ENCODE measurements at regions not wholly inside any gene's neighbourhood (a gene's known extent, or its start where the extent isn't known, plus 50 kb on each side); places are given as distances from the start of the nearest gene placed in this dataset.
A peak's percentile ranks its signal among the peaks of the same experiment; 100 is the strongest.

DNA sequence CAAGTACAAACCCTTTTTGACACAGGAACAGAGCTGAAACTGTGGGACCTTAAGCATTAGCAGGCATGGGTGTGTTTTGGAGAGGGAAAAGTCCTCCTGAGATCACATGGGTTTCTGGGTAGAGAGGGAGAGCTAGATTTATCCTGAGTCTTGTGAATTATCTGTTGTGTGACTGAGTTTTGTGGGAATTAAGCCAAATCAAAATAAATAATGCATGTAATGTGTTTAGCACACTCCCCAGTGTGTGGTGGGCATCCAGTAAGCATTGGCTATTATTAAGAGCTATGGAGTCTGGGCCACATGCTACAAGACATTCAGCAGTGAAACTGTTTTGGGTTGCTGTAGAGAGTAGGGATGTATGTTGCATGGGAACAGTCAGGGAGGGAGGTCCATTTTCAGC lies 75.3 kb upstream of the JAG1 start:
- no peak overlapping the region for H3K23ac ChIP-seq (ENCODE audit: low read length in 2 of 2)
- no peak overlapping the region for H3K4me3 ChIP-seq (ENCODE audit: insufficient read depth in 1 of 2, low read depth in 1 of 2, low read length in 2 of 2)
- no peak overlapping the region for H2BK5ac ChIP-seq (ENCODE audit: low read depth, low read length, poor library complexity, severe bottlenecking)
- no peaks in the 10 kb centered on the region for H3K4me1 ChIP-seq (ENCODE audit: control insufficient read depth, insufficient read depth, low read depth, low read length)
- no peaks in the 10 kb centered on the region for H3K9me3 ChIP-seq (ENCODE audit: control insufficient read depth, low read length)
- H3K27ac ChIP-seq (ENCODE audit: low read length, poor library complexity, severe bottlenecking) = no peak overlapping the region
- H2BK15ac ChIP-seq (ENCODE audit: low read depth, poor library complexity, severe bottlenecking) = no peak overlapping the region
- no peak overlapping the region for H2BK12ac ChIP-seq (ENCODE audit: low read length in 2 of 2)
- H3K4me2 ChIP-seq (ENCODE audit: low read length, poor library complexity, severe bottlenecking) = no peak overlapping the region
- no peak overlapping the region for H3K9ac ChIP-seq (ENCODE audit: low read length)
- H2AK5ac ChIP-seq (ENCODE audit: low read length, severe bottlenecking) = no peak overlapping the region
- no peaks in the 10 kb centered on the region for H3K27me3 ChIP-seq (ENCODE audit: control insufficient read depth in 1 of 2, insufficient read depth in 1 of 2, low read length in 2 of 2)
- no peaks in the 10 kb centered on the region for H3K36me3 ChIP-seq (ENCODE audit: control insufficient read depth in 1 of 2, insufficient read depth in 2 of 2, low read depth in 1 of 2, low read length in 2 of 2)
- no peak overlapping the region for H4K91ac ChIP-seq (ENCODE audit: low read length)
- no peak overlapping the region for H3K4ac ChIP-seq (ENCODE audit: low read depth in 1 of 2, low read length in 2 of 2)
- H2BK120ac ChIP-seq (ENCODE audit: low read depth, low read length) = no peak overlapping the region
- no peak overlapping the region for H2AFZ ChIP-seq (ENCODE audit: low read depth, low read length)
- no peaks in the 10 kb centered on the region for H3K79me1 ChIP-seq (replicated peaks; ENCODE audit: low read length, poor library complexity, severe bottlenecking)
- no peak for DNase-seq
- H4K8ac ChIP-seq (ENCODE audit: low read length) = no peak overlapping the region
- H3K14ac ChIP-seq (ENCODE audit: low read length in 2 of 2) = peak overlapping the region in 1 of 2 experiments; percentile 66
- H3K18ac ChIP-seq (ENCODE audit: low read depth in 1 of 2, low read length in 2 of 2) = no peak overlapping the region

DNA sequence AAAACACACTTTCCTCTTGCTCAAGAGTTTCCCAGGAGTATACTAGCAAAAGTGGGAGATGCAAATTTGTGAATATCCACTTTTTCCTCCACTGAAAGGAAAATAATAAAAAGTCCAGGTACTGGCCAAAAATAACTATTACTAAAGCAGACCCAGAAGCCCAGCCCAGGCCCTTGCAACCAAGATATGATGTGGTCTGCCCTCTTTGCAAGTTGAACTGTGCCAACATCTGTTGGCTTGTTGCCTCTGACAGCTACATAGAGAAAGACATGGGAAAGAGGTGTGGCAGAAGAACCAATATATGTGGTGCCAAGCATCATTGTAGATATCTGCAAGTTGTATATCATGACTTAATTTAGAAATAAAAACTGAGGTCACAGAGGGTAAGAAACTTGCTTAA lies 78.4 kb upstream of the JAG1 start:
- H3K27me3 ChIP-seq (ENCODE audit: control insufficient read depth in 1 of 2, insufficient read depth in 1 of 2, low read length in 2 of 2) = no peaks in the 10 kb centered on the region
- no peak overlapping the region for H4K91ac ChIP-seq (ENCODE audit: low read length)
- H3K79me1 ChIP-seq (replicated peaks; ENCODE audit: low read length, poor library complexity, severe bottlenecking) = no peaks in the 10 kb centered on the region
- no peak overlapping the region for H3K4ac ChIP-seq (ENCODE audit: low read depth in 1 of 2, low read length in 2 of 2)
- H3K14ac ChIP-seq (ENCODE audit: low read length in 2 of 2) = no peak overlapping the region
- H2BK12ac ChIP-seq (ENCODE audit: low read length in 2 of 2) = no peak overlapping the region
- H3K36me3 ChIP-seq (ENCODE audit: control insufficient read depth in 1 of 2, insufficient read depth in 2 of 2, low read depth in 1 of 2, low read length in 2 of 2) = no peaks in the 10 kb centered on the region
- no peak for DNase-seq
- H2BK120ac ChIP-seq (ENCODE audit: low read depth, low read length) = no peak overlapping the region
- H3K23ac ChIP-seq (ENCODE audit: low read length in 2 of 2) = no peak overlapping the region
- no peak overlapping the region for H2AFZ ChIP-seq (ENCODE audit: low read depth, low read length)
- no peaks in the 10 kb centered on the region for H3K4me1 ChIP-seq (ENCODE audit: control insufficient read depth, insufficient read depth, low read depth, low read length)
- no peak overlapping the region for H3K4me2 ChIP-seq (ENCODE audit: low read length, poor library complexity, severe bottlenecking)
- H3K9me3 ChIP-seq (ENCODE audit: control insufficient read depth, low read length) = no peaks in the 10 kb centered on the region
- H3K4me3 ChIP-seq (ENCODE audit: insufficient read depth in 1 of 2, low read depth in 1 of 2, low read length in 2 of 2) = no peak overlapping the region
- no peak overlapping the region for H2BK5ac ChIP-seq (ENCODE audit: low read depth, low read length, poor library complexity, severe bottlenecking)
- H3K18ac ChIP-seq (ENCODE audit: low read depth in 1 of 2, low read length in 2 of 2) = no peak overlapping the region
- no peak overlapping the region for H4K8ac ChIP-seq (ENCODE audit: low read length)
- H3K9ac ChIP-seq (ENCODE audit: low read length) = no peak overlapping the region
- H3K27ac ChIP-seq (ENCODE audit: low read length, poor library complexity, severe bottlenecking) = no peak overlapping the region
- H2BK15ac ChIP-seq (ENCODE audit: low read depth, poor library complexity, severe bottlenecking) = no peak overlapping the region
- H2AK5ac ChIP-seq (ENCODE audit: low read length, severe bottlenecking) = no peak overlapping the region

DNA sequence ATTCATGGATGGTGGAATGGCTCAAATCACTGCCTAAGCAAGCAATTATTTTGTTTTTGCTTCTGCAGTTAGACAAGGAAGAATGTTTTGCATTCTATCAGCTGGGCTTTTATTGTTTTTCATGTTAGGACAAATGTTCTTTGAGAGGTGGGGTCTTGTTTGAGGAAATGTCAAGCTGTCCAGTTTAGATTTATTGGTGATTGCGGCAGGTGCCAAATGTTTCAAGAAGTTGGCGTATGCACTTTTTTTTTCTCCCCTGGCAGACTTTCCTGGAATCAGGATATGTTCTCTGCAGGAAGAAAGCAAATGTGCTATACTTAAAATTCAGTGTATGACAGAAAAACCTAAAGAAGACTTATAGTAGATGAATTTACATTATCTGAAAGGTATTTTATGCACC lies 81.0 kb upstream of the JAG1 start:
- Histone ChIP-seq H3K4me1 (ENCODE audit: control insufficient read depth, insufficient read depth, low read depth, low read length) (no peaks in the 10 kb centered on the region), H3K23ac (ENCODE audit: low read length in 2 of 2) (no peak overlapping the region), H2BK5ac (ENCODE audit: low read depth, low read length, poor library complexity, severe bottlenecking) (no peak overlapping the region), H3K9ac (ENCODE audit: low read length) (no peak overlapping the region), H3K4me2 (ENCODE audit: low read length, poor library complexity, severe bottlenecking) (no peak overlapping the region), H3K36me3 (ENCODE audit: control insufficient read depth in 1 of 2, insufficient read depth in 2 of 2, low read depth in 1 of 2, low read length in 2 of 2) (no peaks in the 10 kb centered on the region), H3K18ac (ENCODE audit: low read depth in 1 of 2, low read length in 2 of 2) (no peak overlapping the region), H2BK120ac (ENCODE audit: low read depth, low read length) (no peak overlapping the region), H3K14ac (ENCODE audit: low read length in 2 of 2) (no peak overlapping the region), H2BK12ac (ENCODE audit: low read length in 2 of 2) (no peak overlapping the region), H2BK15ac (ENCODE audit: low read depth, poor library complexity, severe bottlenecking) (no peak overlapping the region), H2AFZ (ENCODE audit: low read depth, low read length) (no peak overlapping the region), H3K4ac (ENCODE audit: low read depth in 1 of 2, low read length in 2 of 2) (no peak overlapping the region), H4K8ac (ENCODE audit: low read length) (no peak overlapping the region), H3K79me1 (replicated peaks; ENCODE audit: low read length, poor library complexity, severe bottlenecking) (no peaks in the 10 kb centered on the region), H3K9me3 (ENCODE audit: control insufficient read depth, low read length) (no peaks in the 10 kb centered on the region), H2AK5ac (ENCODE audit: low read length, severe bottlenecking) (no peak overlapping the region), H3K27ac (ENCODE audit: low read length, poor library complexity, severe bottlenecking) (no peak overlapping the region), H4K91ac (ENCODE audit: low read length) (no peak overlapping the region), H3K4me3 (ENCODE audit: insufficient read depth in 1 of 2, low read depth in 1 of 2, low read length in 2 of 2) (no peak overlapping the region), H3K27me3 (ENCODE audit: control insufficient read depth in 1 of 2, insufficient read depth in 1 of 2, low read length in 2 of 2) (no peaks in the 10 kb centered on the region)
- DNase-seq = no peak
- WGBS = 98% methylated on average over 2 of the region's 2 CpGs

DNA sequence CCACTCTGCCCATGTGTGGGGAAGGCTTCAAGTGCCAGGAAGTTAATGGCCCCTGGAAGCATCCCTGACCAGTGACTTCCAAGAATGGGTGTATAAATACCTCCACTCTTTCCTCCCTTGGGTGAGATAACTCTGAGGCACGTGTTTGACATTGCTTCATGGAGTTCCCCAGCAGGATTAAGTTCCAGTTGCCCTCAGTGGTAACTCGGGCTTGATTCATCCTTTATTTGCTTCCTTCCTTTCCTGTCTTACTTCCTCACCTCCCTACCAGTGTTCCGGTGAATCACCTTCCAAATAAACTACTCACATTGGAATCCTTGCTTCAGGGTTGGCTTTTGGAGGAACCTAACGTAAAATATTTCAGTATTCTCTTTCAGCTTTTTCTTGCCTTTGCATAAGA lies 84.6 kb upstream of the JAG1 start:
- Histone ChIP-seq H3K18ac (ENCODE audit: low read depth in 1 of 2, low read length in 2 of 2) (peak overlapping the region; percentile 42 to 78), H3K4ac (ENCODE audit: low read depth in 1 of 2, low read length in 2 of 2) (peak overlapping the region in 1 of 2 experiments; percentile 57), H3K4me3 (ENCODE audit: insufficient read depth in 1 of 2, low read depth in 1 of 2, low read length in 2 of 2) (no peak overlapping the region), H3K27ac (ENCODE audit: low read length, poor library complexity, severe bottlenecking) (no peak overlapping the region), H2BK15ac (ENCODE audit: low read depth, poor library complexity, severe bottlenecking) (peak overlapping the region; percentile 46), H3K14ac (ENCODE audit: low read length in 2 of 2) (no peak overlapping the region), H2BK120ac (ENCODE audit: low read depth, low read length) (peak overlapping the region; percentile 55), H3K79me1 (replicated peaks; ENCODE audit: low read length, poor library complexity, severe bottlenecking) (no peaks in the 10 kb centered on the region), H3K36me3 (ENCODE audit: control insufficient read depth in 1 of 2, insufficient read depth in 2 of 2, low read depth in 1 of 2, low read length in 2 of 2) (no peaks in the 10 kb centered on the region), H2AK5ac (ENCODE audit: low read length, severe bottlenecking) (no peak overlapping the region), H3K27me3 (ENCODE audit: control insufficient read depth in 1 of 2, insufficient read depth in 1 of 2, low read length in 2 of 2) (no peaks in the 10 kb centered on the region), H3K23ac (ENCODE audit: low read length in 2 of 2) (peak overlapping the region in 1 of 2 experiments; percentile 14), H3K9ac (ENCODE audit: low read length) (no peak overlapping the region), H4K8ac (ENCODE audit: low read length) (peak overlapping the region; percentile 67), H2AFZ (ENCODE audit: low read depth, low read length) (no peak overlapping the region), H2BK12ac (ENCODE audit: low read length in 2 of 2) (peak overlapping the region in 1 of 2 experiments; percentile 79), H3K9me3 (ENCODE audit: control insufficient read depth, low read length) (no peaks in the 10 kb centered on the region), H4K91ac (ENCODE audit: low read length) (peak overlapping the region; percentile 8), H2BK5ac (ENCODE audit: low read depth, low read length, poor library complexity, severe bottlenecking) (no peak overlapping the region), H3K4me2 (ENCODE audit: low read length, poor library complexity, severe bottlenecking) (no peak overlapping the region), H3K4me1 (ENCODE audit: control insufficient read depth, insufficient read depth, low read depth, low read length) (peaks cover 3% of the 10 kb centered on the region)
- WGBS = 46% methylated on average over 3 of the region's 4 CpGs
- DNase-seq = peak; percentile 59

Measured in mesenchymal stem cell (in vitro differentiated cells and primary cell).